H9 (cell line): ENCODE measurements at regions not wholly inside any gene's neighbourhood (a gene's known extent, or its start where the extent isn't known, plus 50 kb on each side); places are given as distances from the start of the nearest gene placed in this dataset.

ENCODE experiments used
- DNase-seq: peaks from one replicate; pipeline ENCODE4 v3.0.0-alpha.2; 2017
- H2AFZ ChIP-seq: one replicate; pipeline ENCODE4 v1.6.1; 2013; ENCODE audit warnings: mild to moderate bottlenecking, low read length, control low read depth, moderate library complexity
- H2AK5ac ChIP-seq: 2 replicates; pipeline ENCODE4 v1.6.1; 2013; ENCODE audit warnings: low read length, control low read depth, mixed read lengths; ENCODE audit not compliant: insufficient read length
- H2BK120ac ChIP-seq: one replicate; pipeline ENCODE4 v1.6.1; 2013; ENCODE audit warnings: low read depth, mild to moderate bottlenecking, low read length, control low read depth, inconsistent platforms; ENCODE audit not compliant: poor library complexity, severe bottlenecking
- H2BK12ac ChIP-seq: 2 replicates; pipeline ENCODE4 v1.6.1; 2013; ENCODE audit warnings: low read length, control low read depth, mixed read lengths, low read depth; ENCODE audit not compliant: insufficient read length
- H2BK15ac ChIP-seq: 2 replicates; pipeline ENCODE4 v1.6.1; 2013; ENCODE audit warnings: low read depth, low read length, control low read depth
- H2BK20ac ChIP-seq: one replicate; pipeline ENCODE4 v1.6.1; 2013; ENCODE audit warnings: low read depth, mild to moderate bottlenecking, low read length, control low read depth, inconsistent platforms; ENCODE audit not compliant: poor library complexity, severe bottlenecking
- H2BK5ac ChIP-seq: 2 replicates; pipeline ENCODE4 v1.6.1; 2013; ENCODE audit warnings: low read length, control low read depth, mixed read lengths; ENCODE audit not compliant: insufficient read length
- H3K14ac ChIP-seq: 2 replicates; pipeline ENCODE4 v1.6.1; 2013; ENCODE audit warnings: low read length, control low read depth; ENCODE audit not compliant: insufficient read depth
- H3K18ac ChIP-seq: 2 replicates; pipeline ENCODE4 v1.6.1; 2013; ENCODE audit warnings: low read depth, mild to moderate bottlenecking, mixed read lengths, low read length, control low read depth; ENCODE audit not compliant: insufficient read length
- H3K23ac ChIP-seq: 2 replicates; pipeline ENCODE4 v1.6.1; 2013; ENCODE audit warnings: low read length, control low read depth, mixed read lengths, low read depth; ENCODE audit not compliant: insufficient read length
- H3K23me2 ChIP-seq: 2 replicates; pipeline ENCODE4 v1.6.1; 2013; ENCODE audit warnings: low read depth, mild to moderate bottlenecking, mixed read lengths, low read length, control low read depth; ENCODE audit not compliant: insufficient read length, poor library complexity, severe bottlenecking
- H3K27ac ChIP-seq: 2 replicates; pipeline ENCODE4 v1.5.1; 2013; ENCODE audit warnings: low read length, control low read depth, mixed read lengths, low read depth; ENCODE audit not compliant: insufficient read length
- H3K27me3 ChIP-seq: 2 replicates; pipeline ENCODE4 v1.6.1; 2013; ENCODE audit warnings: low read length, control low read depth, inconsistent platforms; ENCODE audit not compliant: insufficient read depth
- H3K4ac ChIP-seq: 2 replicates; pipeline ENCODE4 v1.6.1; 2013; ENCODE audit warnings: low read depth, mild to moderate bottlenecking, control low read depth, inconsistent platforms, low read length, moderate library complexity
- H3K4me1 ChIP-seq: 2 replicates; pipeline ENCODE4 v1.6.1; 2013; ENCODE audit warnings: low read length, control low read depth, inconsistent platforms; ENCODE audit not compliant: insufficient read depth
- H3K4me2 ChIP-seq: 2 replicates; pipeline ENCODE4 v1.6.1; 2013; ENCODE audit warnings: low read length, control low read depth, mixed read lengths; ENCODE audit not compliant: insufficient read length, insufficient read depth
- H3K56ac ChIP-seq: 2 replicates; pipeline ENCODE4 v1.6.1; 2013; ENCODE audit warnings: low read depth, mild to moderate bottlenecking, mixed read lengths, low read length, control low read depth; ENCODE audit not compliant: insufficient read length
- H3K79me1 ChIP-seq: 2 replicates; pipeline ENCODE4 v1.6.1; 2013; ENCODE audit warnings: low read depth, mild to moderate bottlenecking, moderate library complexity, low read length, control low read depth, inconsistent platforms; ENCODE audit not compliant: insufficient read depth, poor library complexity, severe bottlenecking
- H3K79me2 ChIP-seq: 2 replicates; pipeline ENCODE4 v1.6.1; 2013; ENCODE audit warnings: low read length, control low read depth, inconsistent platforms; ENCODE audit not compliant: insufficient read depth
- H3K9ac ChIP-seq: 2 replicates; pipeline ENCODE4 v1.6.1; 2013; ENCODE audit warnings: low read length, control low read depth, mixed read lengths; ENCODE audit not compliant: insufficient read length; ENCODE audit errors: extremely low read depth
- H3K9me3 ChIP-seq: one replicate; pipeline ENCODE4 v1.6.1; 2013; ENCODE audit warnings: low read depth, low read length, inconsistent platforms; ENCODE audit not compliant: control insufficient read depth
- H3T11ph ChIP-seq: one replicate; pipeline ENCODE4 v1.6.1; 2013; ENCODE audit warnings: mild to moderate bottlenecking, low read length, control low read depth, inconsistent platforms
- H4K20me1 ChIP-seq: one replicate; pipeline ENCODE4 v1.6.1; 2013; ENCODE audit not compliant: control insufficient read depth, insufficient read length, insufficient read depth
- H4K5ac ChIP-seq: 2 replicates; pipeline ENCODE4 v1.6.1; 2013; ENCODE audit warnings: low read depth, mild to moderate bottlenecking, mixed read lengths, low read length, control low read depth; ENCODE audit not compliant: insufficient read length
- H4K8ac ChIP-seq: replicated peaks from 2 replicates; pipeline ENCODE4 v1.6.1; 2013; ENCODE audit warnings: low read length, control low read depth, mixed read lengths, low read depth; ENCODE audit not compliant: insufficient read length
- H4K91ac ChIP-seq: 2 replicates; pipeline ENCODE4 v1.6.1; 2013; ENCODE audit warnings: low read depth, mild to moderate bottlenecking, moderate library complexity, mixed read lengths, low read length, control low read depth; ENCODE audit not compliant: insufficient read length
- H3K27ac Mint-ChIP-seq, 3 experiments: 2 replicates in 2 of 3; 3 replicates in 1 of 3; pipeline ENCODE4 v1.8.0; 2020 to 2021; ENCODE audit warnings: mixed read lengths in 3 of 3, mild to moderate bottlenecking in 1 of 3, moderate library complexity in 1 of 3
- H3K27me3 Mint-ChIP-seq: 2 replicates; pipeline ENCODE4 v1.8.0; 2021; ENCODE audit warnings: low read depth, mild to moderate bottlenecking, moderate library complexity, mixed read lengths
- H3K36me3 Mint-ChIP-seq, 3 experiments: 2 replicates in 2 of 3; 3 replicates in 1 of 3; pipeline ENCODE4 v1.8.0; 2020 to 2021; ENCODE audit warnings: low read depth in 3 of 3, mixed read lengths in 3 of 3; ENCODE audit not compliant: insufficient read depth in 1 of 3
- H3K4me1 Mint-ChIP-seq, 2 experiments: 2 replicates each; pipeline ENCODE4 v1.8.0; 2020; ENCODE audit warnings: mixed read lengths in 2 of 2
- H3K4me3 Mint-ChIP-seq, 2 experiments: 2 replicates in 1 of 2; 3 replicates in 1 of 2; pipeline ENCODE4 v1.8.0; 2020 to 2021; ENCODE audit warnings: mild to moderate bottlenecking in 2 of 2, mixed read lengths in 2 of 2, moderate library complexity in 1 of 2
- H3K9me3 Mint-ChIP-seq, 2 experiments: 2 replicates in 1 of 2; 3 replicates in 1 of 2; pipeline ENCODE4 v1.8.0; 2020; ENCODE audit warnings: mild to moderate bottlenecking in 2 of 2, mixed read lengths in 2 of 2, moderate library complexity in 1 of 2
- CTCF ChIP-seq: fragments of 200-600 bp; sonication (generic); conservative IDR thresholded peaks from 3 replicates; pipeline ENCODE4 v1.8.0; 2021; ENCODE audit warnings: antibody characterized with exemption, mild to moderate bottlenecking
- WGBS: extraction: QIAGEN DNeasy Blood & Tissue Kit; methylation state at CpG from one replicate; pipeline ENCODE4 v1.1.7; 2013; ENCODE audit warnings: missing lambda C conversion rate, low lambda C conversion rate, mixed read lengths; ENCODE audit not compliant: insufficient read length; ENCODE audit errors: extremely low coverage; 5-methylcytosine and 5-hydroxymethylcytosine counted together

DNA sequence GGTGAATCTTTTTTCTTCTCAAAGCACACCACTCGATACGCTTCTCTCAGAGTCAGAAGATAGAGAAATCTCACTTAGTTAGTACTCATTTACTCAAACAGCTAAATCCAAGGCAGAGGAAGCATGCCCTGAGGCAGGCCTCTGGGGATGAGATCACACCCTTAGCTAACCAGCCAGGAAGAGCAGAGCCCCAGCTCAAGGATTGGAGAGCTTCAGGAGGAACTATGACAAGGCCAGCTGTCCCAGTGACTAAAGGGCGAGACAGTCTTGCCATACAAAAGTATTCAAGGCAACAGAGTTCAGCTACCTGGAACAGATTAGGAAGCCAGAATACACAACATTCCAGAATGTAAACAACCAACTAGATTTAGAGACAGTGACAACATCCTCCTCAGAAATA lies 197.7 kb upstream of the CCDC196 start:
- no peak overlapping the region for H2BK5ac ChIP-seq
- no peak overlapping the region for H2AK5ac ChIP-seq
- H3K27me3 ChIP-seq, result no peaks in the 10 kb centered on the region
- H3K27ac Mint-ChIP-seq, result no peak overlapping the region
- no peak overlapping the region for H3K56ac ChIP-seq
- H4K5ac ChIP-seq, result no peak overlapping the region
- H2BK120ac ChIP-seq, result no peak overlapping the region
- no peak overlapping the region for H3T11ph ChIP-seq
- no peaks in the 10 kb centered on the region for H4K20me1 ChIP-seq
- WGBS, result no CpG with 5 or more reads among the region's 3 CpGs
- peaks cover 0 to 5% (median 0%) of the 10 kb centered on the region in 3 experiments; a peak in 1 of 7 replicates for H3K36me3 Mint-ChIP-seq
- no peak overlapping the region for H3K14ac ChIP-seq
- no peaks in the 10 kb centered on the region for H3K79me1 ChIP-seq
- H3K9me3 ChIP-seq, result no peaks in the 10 kb centered on the region
- H2BK15ac ChIP-seq, result no peak overlapping the region
- H3K23me2 ChIP-seq, result no peaks in the 10 kb centered on the region
- TF ChIP-seq CTCF, result no peak
- no peaks in the 10 kb centered on the region for H3K4me1 Mint-ChIP-seq
- no peak overlapping the region for H3K18ac ChIP-seq
- no peak overlapping the region for H2BK20ac ChIP-seq
- no peak overlapping the region for H3K27ac ChIP-seq
- no peak overlapping the region for H2BK12ac ChIP-seq
- H3K4ac ChIP-seq, result no peak overlapping the region
- H2AFZ ChIP-seq, result no peak overlapping the region
- no peak overlapping the region for H3K4me2 ChIP-seq
- H3K23ac ChIP-seq, result no peak overlapping the region
- no peak overlapping the region for H3K4me3 Mint-ChIP-seq
- peaks cover 5 to 7% of the 10 kb centered on the region in 2 experiments for H3K9me3 Mint-ChIP-seq
- H4K8ac ChIP-seq, result no peak overlapping the region
- DNase-seq, result no peak
- H3K79me2 ChIP-seq, result no peaks in the 10 kb centered on the region
- H4K91ac ChIP-seq, result no peak overlapping the region
- H3K4me1 ChIP-seq, result no peaks in the 10 kb centered on the region
- no peak overlapping the region for H3K9ac ChIP-seq
- no peaks in the 10 kb centered on the region for H3K27me3 Mint-ChIP-seq
